ENCODE measurements at regions not wholly inside any gene's neighbourhood (a gene's known extent, or its start where the extent isn't known, plus 50 kb on each side); places are given as distances from the start of the nearest gene placed in this dataset.

DNA sequence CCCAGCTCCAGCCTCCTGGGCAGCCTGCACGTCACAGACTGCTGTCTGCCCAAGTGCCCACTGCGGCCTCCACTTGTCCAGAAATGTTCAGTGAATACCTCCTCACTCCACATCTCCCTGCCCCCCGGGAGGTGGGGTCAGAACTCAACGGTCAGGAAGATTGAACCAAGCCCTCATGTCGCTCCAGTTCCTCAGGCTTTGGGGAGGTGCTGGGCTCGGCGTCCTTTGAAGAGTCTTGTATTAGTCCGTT lies 82.4 kb upstream of the LRPAP1 start:
- TF ChIP-seq POLR2AphosphoS5 (IDR thresholded peaks at IDR 0.05) (no peak), CTCF (IDR thresholded peaks at IDR 0.05) (no peak), POLR2A (IDR thresholded peaks at IDR 0.05) (no peak)

Measured in gastroesophageal sphincter (tissue), 3 donors.